ENCODE measurements at regions not wholly inside any gene's neighbourhood (a gene's known extent, or its start where the extent isn't known, plus 50 kb on each side); places are given as distances from the start of the nearest gene placed in this dataset.

GRCh38 chr16:80280557-80280956 is 260.2 kb upstream of the DYNLRB2 start:
- in situ Hi-C loops (cut with HindIII; ENCODE audit: low pct_unique_long_range_greater_than_20kb, low sequenced_read_pairs) (no loop called here), intact Hi-C loops (cut with micrococcal nuclease; ENCODE audit: unreplicated experiment) (no loop called here)
- TF ChIP-seq TCF7L2 (IDR thresholded peaks at IDR 0.05; ENCODE audit: low read depth, low read length): no peak
- no TSS peak for BruUV-seq (replicated peaks)
- Histone ChIP-seq H3K27ac (ENCODE audit: low read length) (no peak overlapping the region), H3K4me3 (ENCODE audit: low read depth in 2 of 2, low read length in 2 of 2) (no peak overlapping the region), H3K36me3 (ENCODE audit: control insufficient read depth, insufficient read depth, low read length) (no peaks in the 10 kb centered on the region), H3K4me1 (ENCODE audit: control insufficient read depth, insufficient read depth, low read length) (no peaks in the 10 kb centered on the region), H3K9me3 (ENCODE audit: control insufficient read depth, insufficient read depth, low read depth, low read length) (no peaks in the 10 kb centered on the region), H3K27me3 (ENCODE audit: control insufficient read depth, insufficient read depth, low read length) (no peaks in the 10 kb centered on the region)
- DNase-seq (ENCODE audit: low read depth, low spot score): no peak
- ChIA-PET POLR2A (no interaction called here), CTCF (no interaction called here)
- ATAC-seq: no peak

- POLR2A ChIA-PET: no interaction called here
- H3K9me3 ChIP-seq (ENCODE audit: control insufficient read depth, insufficient read depth, low read depth, low read length): no peaks in the 10 kb centered on the region
- no peaks in the 10 kb centered on the region for H3K27me3 ChIP-seq (ENCODE audit: control insufficient read depth, insufficient read depth, low read length)
- no peak overlapping the region for H3K27ac ChIP-seq (ENCODE audit: low read length)
- H3K4me1 ChIP-seq (ENCODE audit: control insufficient read depth, insufficient read depth, low read length): no peaks in the 10 kb centered on the region
- no peak for TF ChIP-seq REST (IDR thresholded peaks at IDR 0.05; ENCODE audit: insufficient read depth in 1 of 2, low read depth in 2 of 2, low read length in 1 of 2)
- no peak for TF ChIP-seq SIN3A (IDR thresholded peaks at IDR 0.05; ENCODE audit: borderline replicate concordance, insufficient read depth, low read depth, low read length)
- no peak for TF ChIP-seq TCF7L2 (IDR thresholded peaks at IDR 0.05; ENCODE audit: low read depth, low read length)
- TF ChIP-seq POLR2AphosphoS5 (IDR thresholded peaks at IDR 0.05; ENCODE audit: low read depth, low read length): no peak
- no peak for TF ChIP-seq CTCF (IDR thresholded peaks at IDR 0.05)
- no peaks in the 10 kb centered on the region for H3K36me3 ChIP-seq (ENCODE audit: control insufficient read depth, insufficient read depth, low read length)
- ATAC-seq (no peak), DNase-seq (ENCODE audit: low read depth, low spot score) (no peak)
- in situ Hi-C loops (cut with HindIII; ENCODE audit: low pct_unique_long_range_greater_than_20kb, low sequenced_read_pairs) (no loop called here), intact Hi-C loops (cut with micrococcal nuclease; ENCODE audit: unreplicated experiment) (no loop called here)
- CTCF ChIA-PET: no interaction called here
- BruUV-seq (replicated peaks): no TSS peak
- H3K4me3 ChIP-seq (ENCODE audit: low read depth in 2 of 2, low read length in 2 of 2): no peak overlapping the region
These were observed 261.1 kb upstream of the DYNLRB2 start for GRCh38 chr16:80279656-80280055.

GRCh38 chr16:80277182-80277581 is 263.6 kb upstream of the DYNLRB2 start:
- Histone ChIP-seq H3K9me3 (ENCODE audit: control insufficient read depth, insufficient read depth, low read depth, low read length) (no peaks in the 10 kb centered on the region), H3K4me3 (ENCODE audit: low read depth in 2 of 2, low read length in 2 of 2) (no peak overlapping the region), H3K4me1 (ENCODE audit: control insufficient read depth, insufficient read depth, low read length) (no peaks in the 10 kb centered on the region), H3K27me3 (ENCODE audit: control insufficient read depth, insufficient read depth, low read length) (no peaks in the 10 kb centered on the region), H3K36me3 (ENCODE audit: control insufficient read depth, insufficient read depth, low read length) (no peaks in the 10 kb centered on the region), H3K27ac (ENCODE audit: low read length) (no peak overlapping the region)
- ChIA-PET POLR2A (no interaction called here), CTCF (no interaction called here)
- intact Hi-C loops (cut with micrococcal nuclease; ENCODE audit: unreplicated experiment): no loop called here
- no TSS peak for BruUV-seq (replicated peaks)
- DNase-seq (ENCODE audit: low read depth, low spot score): no peak
- TF ChIP-seq REST (IDR thresholded peaks at IDR 0.05; ENCODE audit: insufficient read depth in 1 of 2, low read depth in 2 of 2, low read length in 1 of 2) (no peak), TCF7L2 (IDR thresholded peaks at IDR 0.05; ENCODE audit: low read depth, low read length) (no peak), CTCF (IDR thresholded peaks at IDR 0.05) (no peak), SIN3A (IDR thresholded peaks at IDR 0.05; ENCODE audit: borderline replicate concordance, insufficient read depth, low read depth, low read length) (no peak), POLR2AphosphoS5 (IDR thresholded peaks at IDR 0.05; ENCODE audit: low read depth, low read length) (no peak)
- no peak for ATAC-seq
- in situ Hi-C loops (cut with HindIII; ENCODE audit: low pct_unique_long_range_greater_than_20kb, low sequenced_read_pairs): no loop called here
